Transverse colon (tissue), 4 donors: ENCODE measurements at regions not wholly inside any gene's neighbourhood (a gene's known extent, or its start where the extent isn't known, plus 50 kb on each side); places are given as distances from the start of the nearest gene placed in this dataset.

Experiments
- DNase-seq: peaks from one replicate; pipeline ENCODE4 v3.0.0-alpha.2; 2019
- H3K27ac ChIP-seq, 4 donors: fragments of 200-600 bp; sonication (generic); 2 replicates each; pipeline ENCODE4 v1.5.1; 2016 to 2018; ENCODE audit warnings: inconsistent platforms in 4 of 4
- H3K27me3 ChIP-seq: fragments of 200-600 bp; sonication (generic); 2 replicates; pipeline ENCODE4 v1.5.1; 2017; ENCODE audit warnings: inconsistent platforms
- H3K36me3 ChIP-seq, 4 donors: fragments of 200-600 bp; sonication (generic); 2 replicates each; pipeline ENCODE4 v1.5.1; 2017 to 2019; ENCODE audit warnings: inconsistent platforms in 4 of 4
- H3K4me1 ChIP-seq, 4 donors: fragments of 200-600 bp; sonication (generic); 2 replicates each; pipeline ENCODE4 v1.5.1; 2017 to 2020; ENCODE audit warnings: inconsistent platforms in 4 of 4
- H3K4me3 ChIP-seq, 4 donors: fragments of 200-600 bp; sonication (generic); 1 replicate in 1 of 4; 2 replicates in 3 of 4; pipeline versions ENCODE4 v1.5.1 to v1.6.1; 2017 to 2019; ENCODE audit warnings: inconsistent platforms in 4 of 4
- H3K9me3 ChIP-seq, 2 donors: fragments of 200-600 bp; sonication (generic); 2 replicates each; pipeline ENCODE4 v1.5.1; 2017 to 2019; ENCODE audit warnings: inconsistent platforms in 2 of 2
- CTCF ChIP-seq, 5 experiments: fragments of 200-600 bp in 3 of 5; fragments of 450-650 bp in 2 of 5; sonication (generic) in 3 of 5; IDR thresholded peaks; 1 replicate in 2 of 5; 2 replicates in 3 of 5; pipeline ENCODE4 v1.5.1; 2016 to 2017; ENCODE audit warnings: antibody characterized with exemption in 5 of 5, inconsistent platforms in 3 of 5, mild to moderate bottlenecking in 2 of 5, moderate library complexity in 1 of 5
- EP300 ChIP-seq: sonication (generic); formaldehyde crosslinking; IDR thresholded peaks from one replicate; pipeline ENCODE4 v1.6.1; 2017; ENCODE audit warnings: antibody characterized with exemption, low read depth
- POLR2A ChIP-seq: fragments of 450-650 bp; IDR thresholded peaks from one replicate; pipeline ENCODE4 v1.6.1; 2016; ENCODE audit warnings: antibody characterized with exemption, mild to moderate bottlenecking, moderate library complexity
- POLR2AphosphoS5 ChIP-seq, 3 donors: sonication (generic); formaldehyde crosslinking; IDR thresholded peaks; one replicate each; pipeline ENCODE4 v1.6.1; 2016; ENCODE audit warnings: antibody characterized with exemption in 3 of 3
- WGBS, 2 donors: methylation state at CpG; one replicate each; pipeline ENCODE4 v1.1.5; 2018; ENCODE audit warnings: low coverage in 1 of 2; 5-methylcytosine and 5-hydroxymethylcytosine counted together
- in situ Hi-C, 4 donors: fragments of 200-750 bp; cut with MboI; loops; one replicate each; pipeline versions ENCODE4 v1.15.0 to v1.15.1; 2017; ENCODE audit warnings: low sequenced_read_pairs in 3 of 4, low pct_ligation_motif_present in 1 of 4, low pct_unique_long_range_greater_than_20kb in 1 of 4
- intact Hi-C: fragments of 100-400 bp; cut with DNase I; formaldehyde crosslinking; loops from one replicate; pipeline ENCODE4 v1.15.1; 2023; ENCODE audit warnings: low total_unique reads

- Histone ChIP-seq H3K9me3 (no peaks in the 10 kb centered on the region), H3K27me3 (no peaks in the 10 kb centered on the region), H3K27ac (no peak overlapping the region), H3K4me1 (no peaks in the 10 kb centered on the region), H3K4me3 (no peak overlapping the region), H3K36me3 (no peaks in the 10 kb centered on the region)
- DNase-seq = no peak
- no peak for TF ChIP-seq POLR2AphosphoS5 (IDR thresholded peaks at IDR 0.05)
- no peak for TF ChIP-seq CTCF (IDR thresholded peaks at IDR 0.05)
- no peak for TF ChIP-seq POLR2A
- no peak for TF ChIP-seq EP300
- in situ Hi-C loops (no loop called here), intact Hi-C loops (no loop called here)
- WGBS, 2 donors = 64 to 67% methylated on average over 1 of the region's 1 CpG
Measured at GRCh38 chr1:115501476-115501875, 140.3 kb upstream of the VANGL1 start.

- Histone ChIP-seq H3K27me3 (no peaks in the 10 kb centered on the region), H3K4me3 (no peak overlapping the region), H3K4me1 (no peaks in the 10 kb centered on the region), H3K9me3 (no peaks in the 10 kb centered on the region), H3K36me3 (no peaks in the 10 kb centered on the region), H3K27ac (no peak overlapping the region)
- in situ Hi-C loops = no loop called here
- DNase-seq = no peak
- WGBS, 2 donors = 96% methylated on average over 2 of the region's 2 CpGs
- TF ChIP-seq CTCF (IDR thresholded peaks at IDR 0.05) = no peak
- TF ChIP-seq EP300 = no peak
- TF ChIP-seq POLR2AphosphoS5 (IDR thresholded peaks at IDR 0.05) = no peak
- no peak for TF ChIP-seq POLR2A
- intact Hi-C loops = no loop called here
Measured at GRCh38 chr1:115499253-115499652, 142.5 kb upstream of the VANGL1 start.

- TF ChIP-seq POLR2A (no peak), CTCF (IDR thresholded peaks at IDR 0.05) (no peak), EP300 (no peak), POLR2AphosphoS5 (IDR thresholded peaks at IDR 0.05) (no peak)
- no peaks in the 10 kb centered on the region for H3K4me1 ChIP-seq
- intact Hi-C loops = no loop called here
- no peak overlapping the region for H3K4me3 ChIP-seq
- no peaks in the 10 kb centered on the region for H3K9me3 ChIP-seq
- in situ Hi-C loops = no loop called here
- H3K36me3 ChIP-seq = no peaks in the 10 kb centered on the region
- no peak for DNase-seq
- WGBS, 2 donors = 49 to 59% methylated on average over 3 to 4 of the region's 4 CpGs
- no peak overlapping the region for H3K27ac ChIP-seq
- no peaks in the 10 kb centered on the region for H3K27me3 ChIP-seq
Measured at GRCh38 chr1:115496904-115497527, 144.8 kb upstream of the VANGL1 start.

GRCh38 chr1:115495625-115496024 is 146.1 kb upstream of the VANGL1 start:
- Histone ChIP-seq H3K4me3 (no peak overlapping the region), H3K27me3 (no peaks in the 10 kb centered on the region), H3K36me3 (no peaks in the 10 kb centered on the region), H3K9me3 (no peaks in the 10 kb centered on the region), H3K27ac (no peak overlapping the region), H3K4me1 (no peaks in the 10 kb centered on the region)
- 85 to 100% methylated on average over 4 to 6 of the region's 6 CpGs for WGBS, 2 donors
- intact Hi-C loops (no loop called here), in situ Hi-C loops (no loop called here)
- no peak for TF ChIP-seq CTCF (IDR thresholded peaks at IDR 0.05)
- no peak for TF ChIP-seq POLR2A
- no peak for TF ChIP-seq EP300
- TF ChIP-seq POLR2AphosphoS5 (IDR thresholded peaks at IDR 0.05) = no peak
- no peak for DNase-seq
